HG03432 (cell line): ENCODE measurements at regions not wholly inside any gene's neighbourhood (a gene's known extent, or its start where the extent isn't known, plus 50 kb on each side); places are given as distances from the start of the nearest gene placed in this dataset.
A peak's percentile ranks its signal among the peaks of the same experiment; 100 is the strongest.

Experiments used
- ATAC-seq: cut with Tn5 transposase; IDR thresholded peaks from one replicate; pipeline ENCODE4 v1.9.1; 2021; ENCODE audit warnings: mild to moderate bottlenecking, moderate library complexity; ENCODE audit not compliant: unreplicated experiment

GRCh38 chr4:174122705-174123104 is 160.8 kb downstream of the FBXO8 start:
- ATAC-seq, result no peak

DNA sequence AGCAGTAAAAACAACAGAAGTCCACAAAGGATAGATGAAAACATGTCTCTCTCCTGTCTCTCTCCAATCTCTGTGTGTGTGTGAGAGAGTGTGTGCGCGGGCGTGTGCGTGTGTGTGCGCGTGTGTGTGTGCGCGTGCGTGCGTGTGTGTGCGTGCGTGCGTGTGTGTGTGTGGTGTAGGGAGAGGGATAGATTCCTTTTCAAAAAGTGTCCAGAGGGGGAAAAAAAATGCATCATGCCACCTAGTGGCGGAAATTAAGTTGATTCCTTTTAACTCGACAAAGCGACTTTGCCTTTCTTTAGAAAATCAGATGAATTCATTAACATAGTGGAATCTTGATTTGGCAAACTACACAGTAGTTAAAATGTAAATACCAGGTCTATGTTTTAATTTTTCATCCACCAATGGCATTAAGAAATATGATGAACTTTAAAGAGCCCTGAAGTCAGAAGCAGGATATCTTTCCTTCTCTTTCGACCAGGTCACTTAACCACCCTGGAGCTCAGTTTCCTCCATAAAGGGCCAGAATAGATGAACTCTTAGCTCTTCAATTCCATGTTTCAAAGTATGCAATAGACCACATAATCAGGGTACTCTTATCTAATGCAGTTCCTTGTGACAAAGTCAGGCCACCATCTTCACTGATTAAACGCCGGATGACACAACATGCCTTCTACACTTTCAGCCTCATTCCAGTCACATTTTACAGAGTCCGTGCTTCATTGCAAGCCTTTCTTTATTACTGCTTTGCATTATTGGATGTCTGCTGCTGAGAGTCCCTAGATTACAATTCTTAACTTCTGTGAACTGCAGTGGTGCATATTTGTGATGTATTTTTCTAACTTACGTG is 162.8 kb downstream of the FBXO8 start:
- ATAC-seq, result peak; percentile 62

- ATAC-seq, result no peak
Measured at GRCh38 chr4:174119830-174120229, 163.6 kb downstream of the FBXO8 start.

GRCh38 chr4:174119051-174119450 is 164.4 kb downstream of the FBXO8 start:
- no peak for ATAC-seq

- ATAC-seq, result no peak
Measured at GRCh38 chr4:174118171-174118570, 165.3 kb downstream of the FBXO8 start.

DNA sequence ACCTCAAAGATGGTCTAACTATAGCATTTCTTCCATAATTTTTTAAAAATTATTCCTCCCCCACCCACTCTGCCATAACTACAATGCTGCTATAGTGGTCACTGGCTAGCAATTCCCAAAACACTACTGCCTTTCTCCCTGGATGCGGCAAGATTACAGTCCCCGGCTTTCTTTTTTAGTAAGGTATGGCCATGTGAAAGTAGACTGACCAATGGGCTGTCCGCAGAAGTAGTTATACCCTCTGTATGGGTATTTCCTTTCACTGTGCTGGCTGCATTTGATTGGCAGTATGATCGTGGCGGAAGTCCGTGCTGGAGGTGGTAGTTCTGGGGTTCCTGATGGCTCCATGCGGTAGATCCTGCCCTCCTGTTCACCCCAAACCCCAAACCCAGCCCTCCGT is 166.0 kb downstream of the FBXO8 start:
- no peak for ATAC-seq

- ATAC-seq, result no peak
Measured at GRCh38 chr4:174116021-174116420, 167.4 kb downstream of the FBXO8 start.

DNA sequence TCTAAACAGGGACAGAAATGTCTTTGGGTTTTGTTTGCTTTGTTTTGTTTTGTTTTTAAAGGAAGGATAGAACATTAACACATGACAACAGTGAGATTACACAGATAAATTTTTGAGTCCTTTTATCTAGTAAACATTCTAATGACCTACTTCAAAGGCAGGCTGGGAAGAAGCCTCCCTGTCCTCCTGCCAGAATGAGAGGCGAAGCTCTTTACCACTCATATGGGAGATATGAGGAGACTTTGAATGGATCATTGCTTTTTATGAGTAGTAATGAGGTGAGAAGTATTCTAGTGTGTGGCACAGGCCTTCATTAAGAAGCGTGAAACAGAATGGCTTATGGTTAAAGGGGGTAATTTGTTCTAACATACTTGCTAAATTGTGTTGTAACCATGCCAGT is 172.0 kb downstream of the FBXO8 start:
- no peak for ATAC-seq

DNA sequence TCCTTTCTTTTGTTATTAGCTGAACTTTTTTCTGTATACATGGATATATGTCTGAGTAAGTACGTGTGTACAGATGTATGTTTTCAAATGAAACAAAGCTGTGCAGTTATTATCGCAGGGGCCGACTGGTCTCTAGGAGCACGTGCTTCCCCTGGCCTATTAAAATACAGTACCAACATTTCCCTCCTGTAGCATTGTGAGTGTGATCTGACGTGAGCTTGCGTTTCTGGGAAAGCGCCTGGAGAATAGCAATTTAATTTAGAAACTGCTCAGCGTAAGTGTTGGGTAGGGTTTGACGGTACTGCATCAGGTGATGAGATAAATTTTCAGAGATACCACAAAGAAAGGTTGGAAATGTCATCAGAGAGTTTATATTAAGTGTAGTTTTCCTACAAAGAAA is 173.3 kb downstream of the FBXO8 start:
- no peak for ATAC-seq

DNA sequence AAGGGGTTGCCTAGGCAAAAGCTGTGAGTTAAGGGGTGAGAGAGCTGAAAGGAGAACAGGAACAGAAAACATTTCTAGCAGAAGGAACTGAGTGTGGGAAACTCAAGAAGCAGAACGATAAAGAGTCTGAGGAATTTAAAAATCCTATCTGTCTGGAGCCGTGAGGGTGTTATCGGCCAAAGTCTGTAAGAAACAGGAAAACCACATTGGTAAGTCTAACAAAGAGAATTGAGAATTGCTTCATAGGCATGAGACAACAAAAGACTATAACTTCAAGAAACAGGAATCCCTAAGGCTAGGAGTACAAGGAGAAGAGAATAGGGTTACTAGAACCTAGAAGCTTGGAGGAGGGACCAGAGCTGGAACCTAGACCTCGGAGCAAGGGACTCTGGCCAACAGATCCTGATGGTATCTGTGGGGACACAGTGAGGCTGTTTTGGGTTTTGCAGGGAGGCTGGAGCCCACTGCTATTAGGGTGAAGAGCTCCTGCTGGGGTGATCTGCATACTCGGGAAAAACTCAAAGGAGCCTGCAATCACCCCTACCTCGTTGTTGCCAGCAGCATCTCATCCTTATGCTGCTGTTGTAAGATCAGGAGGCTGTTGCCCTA is 175.6 kb downstream of the FBXO8 start:
- ATAC-seq, result no peak

DNA sequence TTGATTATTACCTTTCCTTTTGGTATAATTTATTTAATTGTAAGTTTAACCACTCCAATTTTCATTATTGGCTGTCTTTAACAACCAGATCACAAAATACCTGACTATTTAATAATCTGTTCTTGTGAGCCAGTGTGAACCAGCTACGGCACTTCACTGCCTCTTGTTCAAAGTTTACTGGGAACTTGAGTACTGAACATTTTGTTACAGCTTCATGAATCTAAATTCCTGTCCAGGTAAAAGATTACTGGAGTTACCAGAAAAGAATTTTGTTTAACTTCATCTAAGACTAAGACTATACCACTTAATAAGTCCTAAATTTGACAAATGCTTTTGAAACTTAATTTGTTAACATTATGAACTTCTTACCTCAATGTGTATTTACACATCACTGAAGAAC is 178.3 kb downstream of the FBXO8 start:
- ATAC-seq, result no peak

DNA sequence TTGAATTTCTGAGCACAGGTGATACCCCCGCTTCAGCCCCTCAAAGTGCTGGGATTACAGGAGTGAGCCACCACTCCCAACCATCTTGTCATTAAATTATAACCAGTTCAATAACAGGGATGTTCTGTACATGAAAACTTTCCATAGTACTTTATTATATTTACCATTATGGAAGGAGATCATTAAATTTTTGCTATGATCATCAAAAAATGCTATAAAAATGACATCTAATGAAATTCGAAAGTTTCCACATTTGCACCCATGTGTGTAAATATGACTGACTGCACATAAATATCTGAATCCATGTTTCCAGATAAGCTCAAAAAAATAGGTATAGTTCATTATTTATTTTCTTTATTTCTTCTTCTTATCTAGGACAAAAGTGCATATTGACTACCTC is 182.6 kb downstream of the FBXO8 start:
- no peak for ATAC-seq

DNA sequence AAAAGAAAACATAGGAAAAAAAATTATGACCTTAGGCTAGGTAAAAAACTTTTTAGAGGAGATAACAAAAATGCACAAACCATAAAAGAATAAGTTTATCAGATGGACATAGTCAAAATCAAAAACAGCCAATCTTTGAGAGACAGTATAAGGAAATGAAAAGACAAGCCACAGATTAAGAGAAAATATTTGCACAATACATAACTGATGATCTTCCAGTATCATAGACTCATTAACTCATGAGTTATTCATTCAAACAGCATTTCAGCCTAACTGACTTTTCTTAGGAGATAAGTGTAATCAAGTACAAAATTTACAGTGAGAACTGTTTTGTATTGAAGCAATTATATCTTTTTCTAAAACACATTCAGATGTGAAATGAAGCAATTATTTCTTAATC is 183.8 kb downstream of the FBXO8 start:
- no peak for ATAC-seq

DNA sequence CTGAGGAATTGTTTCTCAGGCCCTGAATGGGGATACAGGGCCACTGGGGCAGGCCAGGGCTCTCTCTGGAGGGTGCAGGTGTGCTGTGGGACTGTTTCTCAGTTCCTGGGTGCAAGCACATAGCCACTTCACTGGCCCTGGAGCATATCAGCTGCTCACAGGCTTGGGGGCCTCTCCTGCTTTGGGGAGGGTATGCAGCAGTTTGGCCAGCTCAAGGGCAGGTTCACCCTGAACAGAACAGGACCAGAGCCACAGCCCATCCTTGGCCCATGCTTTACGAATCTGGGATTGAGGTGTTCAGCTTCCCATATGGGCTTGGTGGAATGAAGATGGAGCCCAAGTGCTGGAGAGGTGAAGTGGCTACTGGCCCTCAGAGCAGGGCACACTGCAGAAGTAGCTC is 186.5 kb downstream of the FBXO8 start:
- ATAC-seq, result no peak

DNA sequence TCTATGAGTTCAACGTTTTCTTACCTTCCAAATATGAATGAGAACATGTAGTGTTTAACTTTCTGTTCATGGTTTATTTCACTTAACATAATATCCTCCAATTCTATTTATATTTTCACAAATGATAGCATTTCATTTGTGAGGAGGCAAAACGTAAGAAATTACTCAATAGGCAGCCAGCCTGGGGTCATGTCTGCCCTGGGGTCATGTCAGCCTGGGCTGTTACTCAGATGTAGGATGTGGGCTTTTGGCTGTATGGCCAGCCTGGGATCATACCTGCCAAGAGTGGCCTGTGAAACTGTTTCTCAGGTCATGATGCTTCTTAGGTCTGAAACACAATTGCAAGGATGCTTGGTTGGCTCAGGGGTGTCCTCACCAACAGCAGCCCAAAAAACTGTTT is 187.0 kb downstream of the FBXO8 start:
- ATAC-seq, result no peak

DNA sequence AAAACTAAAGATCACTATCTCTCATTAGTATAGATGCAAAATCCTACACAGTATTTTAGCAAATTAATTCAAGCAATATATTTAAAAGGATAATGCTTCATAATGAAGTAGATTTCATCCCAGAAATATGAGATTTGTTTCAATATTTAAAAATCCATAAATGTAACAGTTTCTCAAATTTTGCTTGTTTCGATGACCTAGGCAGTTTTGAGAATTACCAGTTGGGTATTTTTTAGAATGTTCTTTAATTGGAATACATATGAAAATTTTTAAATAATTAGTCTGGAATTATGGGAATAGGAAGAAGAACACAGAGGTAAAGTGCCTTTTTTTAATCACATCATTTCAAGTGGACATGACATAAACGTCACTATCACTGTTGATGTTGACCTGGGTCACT is 192.3 kb downstream of the FBXO8 start:
- ATAC-seq, result no peak

DNA sequence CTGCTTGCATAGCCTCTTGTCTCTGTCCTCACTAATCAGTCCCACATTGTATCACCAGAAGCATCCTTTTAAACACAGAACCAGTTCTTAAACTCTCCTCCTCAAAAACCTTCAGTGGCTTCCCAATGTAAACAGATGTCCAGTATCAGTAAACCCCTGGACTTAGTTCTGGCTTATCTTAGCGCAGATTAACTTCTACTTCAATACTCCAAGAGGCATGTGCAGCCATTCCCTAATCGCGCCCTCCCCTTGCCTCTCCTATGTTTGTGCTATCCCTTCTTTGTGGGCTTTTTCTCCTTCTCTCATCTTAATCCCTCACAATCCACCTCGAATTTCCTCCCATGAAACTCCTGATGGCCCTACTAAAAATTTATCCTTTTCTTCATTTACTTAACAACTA is 193.8 kb downstream of the FBXO8 start:
- no peak for ATAC-seq

DNA sequence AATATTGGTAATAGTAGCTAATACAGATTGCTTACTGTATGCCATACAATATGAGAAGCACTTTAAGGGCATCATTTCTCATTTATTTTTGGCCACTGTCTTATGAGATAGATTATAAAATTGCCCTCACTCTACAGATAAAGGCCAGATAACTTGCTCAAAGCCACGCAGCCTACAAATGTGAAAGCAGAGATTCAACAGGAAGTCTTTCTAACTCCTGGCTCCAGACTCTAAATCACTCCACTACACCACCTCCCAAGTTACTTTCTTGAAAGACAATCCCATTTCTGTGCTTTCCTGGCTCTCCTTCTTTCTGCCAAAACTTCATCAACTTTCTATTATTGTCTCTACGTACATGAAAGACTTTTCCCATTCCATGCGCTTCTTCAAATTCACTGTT is 194.7 kb downstream of the FBXO8 start:
- no peak for ATAC-seq

DNA sequence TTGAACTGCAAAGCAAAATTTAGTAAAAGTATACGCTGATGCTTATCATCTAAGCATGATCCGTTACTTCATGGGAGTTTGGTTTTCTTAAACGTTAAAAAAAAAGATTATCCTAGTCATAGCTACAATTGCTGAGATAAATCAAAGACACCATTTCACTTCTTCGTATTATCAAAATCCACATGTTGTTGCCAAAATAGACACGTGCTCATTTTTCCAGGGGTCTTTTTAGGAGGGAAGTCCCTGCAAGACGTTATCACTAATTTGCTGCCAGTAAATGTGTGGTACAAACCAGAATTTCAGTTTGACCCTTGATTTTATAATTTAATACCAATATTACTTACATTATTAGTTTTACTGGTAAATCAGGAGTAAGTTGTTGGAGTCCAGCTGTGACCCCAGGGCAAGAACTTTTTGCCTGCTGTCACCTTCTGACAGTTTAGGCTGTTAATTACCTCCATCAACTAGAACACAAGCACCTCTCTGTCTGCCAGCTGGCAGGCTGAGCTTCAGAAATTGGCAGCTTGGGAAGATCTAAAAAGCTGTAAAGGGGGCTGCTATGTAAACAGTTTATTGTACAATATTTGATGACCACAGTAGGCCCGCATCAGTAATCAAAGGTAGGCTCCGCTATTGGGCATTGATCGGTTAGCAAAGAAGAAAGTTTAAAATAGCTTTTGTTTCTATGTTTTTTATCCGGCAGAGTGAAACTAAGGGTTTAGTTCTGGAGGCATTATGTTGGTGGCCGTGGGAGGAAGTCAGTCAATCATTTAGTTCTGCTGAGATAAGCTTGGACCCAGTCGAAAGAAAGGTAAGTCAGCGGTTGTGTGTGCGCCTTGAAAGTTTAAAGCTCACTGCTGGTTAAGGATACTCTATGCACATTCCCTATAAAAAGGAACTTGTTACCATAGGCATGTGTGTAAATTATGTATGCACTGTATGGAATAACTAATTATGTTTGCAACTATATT is 196.4 kb downstream of the FBXO8 start:
- no peak for ATAC-seq

DNA sequence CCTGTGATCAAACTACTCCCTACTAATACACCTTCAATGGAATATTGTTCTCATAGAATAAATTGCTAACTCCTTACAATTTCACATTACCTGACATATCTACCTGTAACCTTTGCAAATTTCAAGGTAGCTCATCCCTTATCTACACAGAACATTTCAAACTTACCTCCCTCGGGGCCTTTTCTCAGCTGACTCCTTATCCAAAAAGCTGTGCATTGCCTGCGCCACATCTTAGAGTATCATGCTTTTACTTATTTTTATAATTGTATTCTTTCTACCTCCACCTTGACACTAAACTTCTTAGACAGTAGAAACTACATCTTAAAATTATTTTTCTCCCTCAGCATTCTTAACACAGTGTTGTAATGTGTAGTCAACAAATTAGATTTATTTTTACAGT is 198.5 kb downstream of the FBXO8 start:
- no peak for ATAC-seq

DNA sequence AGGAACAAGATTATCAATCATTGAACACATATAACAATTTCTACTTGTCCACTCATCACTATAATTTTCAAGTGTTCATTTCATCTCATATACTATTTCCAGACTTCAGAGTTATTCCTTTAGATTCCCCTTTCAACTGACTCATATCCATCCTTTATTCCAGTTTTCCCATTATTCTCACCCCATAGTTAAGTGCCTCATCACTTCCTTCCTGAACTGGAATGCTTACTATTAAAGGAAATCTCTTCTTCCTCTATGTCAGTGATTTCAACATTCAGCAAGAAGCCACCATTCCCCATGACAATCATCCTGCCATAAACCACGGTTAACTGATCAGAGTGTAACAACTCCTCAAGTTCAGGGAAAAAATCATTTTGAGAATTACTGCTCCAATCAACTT is 198.9 kb downstream of the FBXO8 start:
- no peak for ATAC-seq

GRCh38 chr4:174080361-174080760 is 203.1 kb downstream of the FBXO8 start:
- ATAC-seq, result no peak
